Nephron progenitor cell (in vitro differentiated cells): ENCODE measurements at regions not wholly inside any gene's neighbourhood (a gene's known extent, or its start where the extent isn't known, plus 50 kb on each side); places are given as distances from the start of the nearest gene placed in this dataset.

Experiments
- DNase-seq: peaks from one replicate; pipeline ENCODE4 v3.0.0; 2021
- H3K27ac Mint-ChIP-seq: 2 replicates; pipeline ENCODE4 v1.8.0; 2021; ENCODE audit warnings: mild to moderate bottlenecking, moderate library complexity, mixed read lengths
- H3K27me3 Mint-ChIP-seq: 2 replicates; pipeline ENCODE4 v1.8.0; 2021; ENCODE audit warnings: mild to moderate bottlenecking, low read depth, mixed read lengths; ENCODE audit not compliant: poor library complexity
- H3K36me3 Mint-ChIP-seq: 2 replicates; pipeline ENCODE4 v1.8.0; 2021; ENCODE audit warnings: low read depth, mixed read lengths
- H3K4me1 Mint-ChIP-seq: 2 replicates; pipeline ENCODE4 v1.8.0; 2021; ENCODE audit warnings: mixed read lengths
- H3K4me3 Mint-ChIP-seq: 2 replicates; pipeline ENCODE4 v1.8.0; 2021; ENCODE audit warnings: mild to moderate bottlenecking, moderate library complexity, mixed read lengths
- H3K9me3 Mint-ChIP-seq: 2 replicates; pipeline ENCODE4 v1.8.0; 2021; ENCODE audit warnings: mild to moderate bottlenecking, moderate library complexity, mixed read lengths
- CTCF ChIP-seq: fragments of 200-600 bp; sonication (generic); IDR thresholded peaks from 2 replicates; pipeline ENCODE4 v1.5.0; 2021; ENCODE audit warnings: antibody characterized with exemption

DNA sequence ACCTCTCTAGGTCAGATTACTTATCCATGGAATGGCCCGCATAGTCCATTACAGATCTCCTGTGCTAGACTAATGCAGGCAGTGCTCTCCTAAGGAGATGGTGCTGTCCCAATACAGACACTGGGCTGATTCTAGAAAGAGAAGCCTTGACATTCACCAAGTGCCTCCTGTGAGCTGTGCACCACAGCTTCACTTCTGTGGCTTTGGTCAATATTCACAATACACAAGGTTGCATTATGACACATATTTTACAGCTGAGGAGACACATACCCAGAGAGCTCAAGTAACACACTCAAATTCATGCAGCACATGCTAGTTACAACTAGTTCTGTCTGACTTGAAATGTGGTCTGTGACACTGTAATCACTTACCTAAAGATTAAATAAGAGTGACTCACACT is 59.4 kb upstream of the LRRC8B start:
- H3K27me3 Mint-ChIP-seq, result peaks cover 5% of the 10 kb centered on the region

GRCh38 chr1:89466307-89466930 is 58.2 kb upstream of the LRRC8B start:
- no peak for DNase-seq
- H3K27ac Mint-ChIP-seq, result no peak overlapping the region
- H3K9me3 Mint-ChIP-seq, result no peaks in the 10 kb centered on the region
- no peaks in the 10 kb centered on the region for H3K36me3 Mint-ChIP-seq
- no peak for TF ChIP-seq CTCF
- peaks cover 5% of the 10 kb centered on the region for H3K27me3 Mint-ChIP-seq
- no peak overlapping the region for H3K4me3 Mint-ChIP-seq
- no peaks in the 10 kb centered on the region for H3K4me1 Mint-ChIP-seq

More for the DNA sequence above, 59.4 kb upstream of the LRRC8B start:
- Mint-ChIP-seq H3K4me3 (no peak overlapping the region), H3K9me3 (no peaks in the 10 kb centered on the region), H3K36me3 (no peaks in the 10 kb centered on the region), H3K27ac (no peak overlapping the region), H3K4me1 (no peaks in the 10 kb centered on the region)
- no peak for DNase-seq
- TF ChIP-seq CTCF, result no peak

- Mint-ChIP-seq H3K27me3 (no peaks in the 10 kb centered on the region), H3K4me3 (no peak overlapping the region), H3K4me1 (no peaks in the 10 kb centered on the region), H3K27ac (no peak overlapping the region), H3K36me3 (peaks cover 7% of the 10 kb centered on the region), H3K9me3 (peaks cover 27% of the 10 kb centered on the region)
- TF ChIP-seq CTCF, result no peak
- no peak for DNase-seq
Measured at GRCh38 chr1:89472253-89472652, 52.4 kb upstream of the LRRC8B start.

DNA sequence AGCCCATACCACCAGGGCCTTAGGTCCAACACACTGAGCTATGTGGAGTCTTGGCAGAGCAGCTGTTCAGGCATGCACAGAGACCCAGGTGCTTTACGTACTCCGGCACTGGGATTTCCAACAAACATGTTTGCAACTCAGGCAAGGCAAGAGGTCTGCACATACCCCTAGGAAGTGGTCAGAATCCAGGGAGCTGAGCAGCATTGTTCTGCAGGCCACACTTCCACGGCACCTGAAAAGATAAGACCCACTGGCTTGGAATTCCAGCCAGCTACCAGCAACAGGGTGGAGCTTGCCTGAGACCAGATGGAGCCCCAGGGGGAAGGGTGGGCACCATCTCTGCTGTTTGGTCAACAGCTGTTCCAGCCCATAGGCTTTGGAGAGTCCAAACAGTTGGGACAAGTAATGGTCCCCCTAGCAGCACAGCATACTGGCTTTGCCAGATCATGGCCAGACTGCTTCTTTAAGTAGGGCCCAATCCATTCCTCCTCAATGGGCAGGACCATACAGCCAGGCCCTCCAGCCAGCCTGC is 51.7 kb upstream of the LRRC8B start:
- peaks cover 33% of the 10 kb centered on the region for H3K9me3 Mint-ChIP-seq
- H3K4me1 Mint-ChIP-seq, result no peaks in the 10 kb centered on the region
- no peak for TF ChIP-seq CTCF
- DNase-seq, result no peak
- H3K27ac Mint-ChIP-seq, result no peak overlapping the region
- H3K36me3 Mint-ChIP-seq, result peaks cover 7% of the 10 kb centered on the region
- no peaks in the 10 kb centered on the region for H3K27me3 Mint-ChIP-seq
- H3K4me3 Mint-ChIP-seq, result no peak overlapping the region
